GM21515 (cell line): ENCODE measurements at regions not wholly inside any gene's neighbourhood (a gene's known extent, or its start where the extent isn't known, plus 50 kb on each side); places are given as distances from the start of the nearest gene placed in this dataset.
A peak's percentile ranks its signal among the peaks of the same experiment; 100 is the strongest.
"Not testable (repeated sequence)": the region's sequence is repeated elsewhere in the genome, so short reads cannot be mapped to it uniquely, and the experiment has no call there.

Experiments
- ATAC-seq: cut with Tn5 transposase; IDR thresholded peaks from one replicate; pipeline ENCODE4 v1.9.1; 2021; ENCODE audit not compliant: unreplicated experiment

- not testable (repeated sequence) for ATAC-seq
Observed at GRCh38 chr7:138366137-138366536, 93.9 kb upstream of the TRIM24 start.

GRCh38 chr7:138366676-138367075 is 93.4 kb upstream of the TRIM24 start:
- ATAC-seq, result not testable (repeated sequence)

GRCh38 chr7:138369797-138370196 is 90.3 kb upstream of the TRIM24 start:
- ATAC-seq, result no peak

- no peak for ATAC-seq
Observed at GRCh38 chr7:138370956-138371355, 89.1 kb upstream of the TRIM24 start.

GRCh38 chr7:138374119-138374693 is 85.9 kb upstream of the TRIM24 start:
- ATAC-seq, result no peak

GRCh38 chr7:138377306-138377705 is 82.8 kb upstream of the TRIM24 start:
- ATAC-seq, result no peak

- no peak for ATAC-seq
Observed at GRCh38 chr7:138378741-138379559, 81.1 kb upstream of the TRIM24 start.

- no peak for ATAC-seq
Observed at GRCh38 chr7:138382862-138383565, 77.0 kb upstream of the TRIM24 start.

GRCh38 chr7:138386821-138387220 is 73.2 kb upstream of the TRIM24 start:
- no peak for ATAC-seq

- ATAC-seq, result no peak
Observed at GRCh38 chr7:138387755-138388475, 72.1 kb upstream of the TRIM24 start.

- ATAC-seq, result no peak
Observed at GRCh38 chr7:138388673-138389491, 71.2 kb upstream of the TRIM24 start.

- ATAC-seq, result no peak
Observed at GRCh38 chr7:138395763-138396162, 64.3 kb upstream of the TRIM24 start.

GRCh38 chr7:138396251-138397070 is 63.6 kb upstream of the TRIM24 start:
- ATAC-seq, result peak; percentile 93

GRCh38 chr7:138397071-138397433 is 63.0 kb upstream of the TRIM24 start:
- not testable (repeated sequence) for ATAC-seq

GRCh38 chr7:138398857-138399256 is 61.2 kb upstream of the TRIM24 start:
- no peak for ATAC-seq

- no peak for ATAC-seq
Observed at GRCh38 chr7:138400400-138400886, 59.6 kb upstream of the TRIM24 start.

- ATAC-seq, result no peak
Observed at GRCh38 chr7:138402749-138403148, 57.3 kb upstream of the TRIM24 start.

GRCh38 chr7:138405496-138405895 is 54.6 kb upstream of the TRIM24 start:
- ATAC-seq, result no peak

- no peak for ATAC-seq
Observed at GRCh38 chr7:138407792-138408191, 52.3 kb upstream of the TRIM24 start.
